ENCODE measurements at regions not wholly inside any gene's neighbourhood (a gene's known extent, or its start where the extent isn't known, plus 50 kb on each side); places are given as distances from the start of the nearest gene placed in this dataset.

DNA sequence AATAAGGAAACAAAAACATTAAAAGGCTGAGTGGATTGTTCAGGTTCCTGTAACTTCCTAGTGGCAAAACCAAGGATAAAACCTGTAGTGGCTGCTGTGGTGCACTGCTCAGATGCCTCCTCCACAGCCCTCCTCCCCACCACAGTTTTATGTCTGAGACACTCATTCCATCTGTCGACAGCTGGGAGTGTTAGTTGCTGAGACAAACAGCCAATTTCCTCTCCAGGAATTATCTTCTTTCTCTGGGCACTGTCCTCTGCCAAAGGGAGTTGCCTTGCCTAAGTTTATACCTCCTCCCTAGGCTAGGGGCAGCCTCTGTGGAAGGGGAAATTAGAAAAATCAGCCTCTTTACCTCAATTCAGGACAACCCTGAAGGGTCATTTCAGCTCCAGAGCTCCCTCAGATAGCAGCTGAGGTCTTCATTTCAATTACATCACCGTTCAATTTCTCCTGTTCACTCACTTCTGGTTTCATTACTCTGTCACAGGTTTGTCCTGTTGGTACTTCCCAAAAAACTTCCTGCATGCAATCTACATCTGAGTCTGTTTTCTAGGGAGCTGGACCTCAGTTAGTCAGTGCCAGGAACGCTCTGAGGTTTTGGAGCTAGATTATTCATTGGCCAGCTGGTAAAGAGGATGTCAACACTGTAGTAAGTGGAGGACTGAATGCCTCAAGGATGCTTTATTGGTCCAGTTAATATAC is 74.9 kb upstream of the ATP2B1 start:
- DNase-seq (ENCODE audit: low read depth): no peak
- H3K4me3 ChIP-seq (ENCODE audit: low read length): no peak overlapping the region
- TF ChIP-seq, protein P1, sequence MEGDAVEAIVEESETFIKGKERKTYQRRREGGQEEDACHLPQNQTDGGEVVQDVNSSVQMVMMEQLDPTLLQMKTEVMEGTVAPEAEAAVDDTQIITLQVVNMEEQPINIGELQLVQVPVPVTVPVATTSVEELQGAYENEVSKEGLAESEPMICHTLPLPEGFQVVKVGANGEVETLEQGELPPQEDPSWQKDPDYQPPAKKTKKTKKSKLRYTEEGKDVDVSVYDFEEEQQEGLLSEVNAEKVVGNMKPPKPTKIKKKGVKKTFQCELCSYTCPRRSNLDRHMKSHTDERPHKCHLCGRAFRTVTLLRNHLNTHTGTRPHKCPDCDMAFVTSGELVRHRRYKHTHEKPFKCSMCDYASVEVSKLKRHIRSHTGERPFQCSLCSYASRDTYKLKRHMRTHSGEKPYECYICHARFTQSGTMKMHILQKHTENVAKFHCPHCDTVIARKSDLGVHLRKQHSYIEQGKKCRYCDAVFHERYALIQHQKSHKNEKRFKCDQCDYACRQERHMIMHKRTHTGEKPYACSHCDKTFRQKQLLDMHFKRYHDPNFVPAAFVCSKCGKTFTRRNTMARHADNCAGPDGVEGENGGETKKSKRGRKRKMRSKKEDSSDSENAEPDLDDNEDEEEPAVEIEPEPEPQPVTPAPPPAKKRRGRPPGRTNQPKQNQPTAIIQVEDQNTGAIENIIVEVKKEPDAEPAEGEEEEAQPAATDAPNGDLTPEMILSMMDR (IDR thresholded peaks at IDR 0.05; ENCODE audit: insufficient read depth, low read depth, low read length, missing control alignments): no peak

DNA sequence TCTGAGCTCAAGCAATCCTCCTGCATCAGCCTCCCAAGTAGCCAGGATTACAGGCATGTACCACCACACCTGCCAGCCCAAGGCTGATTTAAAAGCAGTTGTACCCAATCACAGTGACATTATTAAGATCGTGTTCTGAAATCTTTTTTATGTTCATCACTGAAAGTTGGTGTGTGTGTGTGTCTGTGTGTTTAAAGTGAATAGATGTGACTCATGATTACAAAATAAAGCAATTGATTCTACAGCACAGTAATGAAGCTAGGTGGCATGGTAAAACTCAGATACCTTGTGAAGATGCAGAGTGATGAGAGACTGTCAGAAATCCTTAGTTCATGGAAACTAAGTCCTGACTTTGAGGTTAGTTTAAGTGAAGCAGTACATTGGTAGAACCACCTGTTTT is 74.2 kb upstream of the ATP2B1 start:
- peak; percentile 45 for DNase-seq (ENCODE audit: low read depth)
- TF ChIP-seq, protein P1 (IDR thresholded peaks at IDR 0.05; ENCODE audit: insufficient read depth, low read depth, low read length, missing control alignments): no peak
- H3K4me3 ChIP-seq (ENCODE audit: low read length): no peak overlapping the region

DNA sequence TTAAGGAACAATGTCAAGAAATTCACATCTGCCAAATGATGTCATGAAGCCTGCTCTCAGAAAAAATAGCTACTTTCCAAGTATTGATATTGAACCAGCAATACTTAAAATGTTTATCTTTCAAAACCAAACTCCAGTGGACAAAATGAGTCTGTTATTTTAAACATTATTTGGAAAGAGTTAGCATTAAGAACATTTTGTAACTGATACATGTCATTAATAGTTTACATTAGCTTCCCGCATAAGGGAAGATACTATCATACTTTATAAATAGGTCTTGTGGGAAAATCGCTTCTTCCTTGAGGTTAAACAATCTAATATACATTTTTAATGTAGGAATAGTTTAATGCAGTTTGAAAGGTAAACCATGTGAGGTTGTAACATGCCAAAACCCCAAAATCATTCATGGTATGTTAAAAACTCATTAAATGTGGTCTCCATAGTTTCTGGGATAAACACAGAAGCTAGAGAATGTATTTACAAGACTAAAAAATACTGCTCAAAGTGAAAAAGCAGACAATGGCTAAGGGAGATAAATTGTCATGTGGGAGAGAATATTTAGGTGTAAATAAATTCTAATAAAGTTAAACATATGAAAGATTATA is 73.4 kb upstream of the ATP2B1 start:
- DNase-seq (ENCODE audit: low read depth): no peak
- TF ChIP-seq, protein P1 (IDR thresholded peaks at IDR 0.05; ENCODE audit: insufficient read depth, low read depth, low read length, missing control alignments): no peak
- no peak overlapping the region for H3K4me3 ChIP-seq (ENCODE audit: low read length)

GRCh38 chr12:89781156-89781555 is 72.5 kb upstream of the ATP2B1 start:
- H3K4me3 ChIP-seq (ENCODE audit: low read length): no peak overlapping the region
- DNase-seq (ENCODE audit: low read depth): no peak
- TF ChIP-seq, protein P1 (IDR thresholded peaks at IDR 0.05; ENCODE audit: insufficient read depth, low read depth, low read length, missing control alignments): no peak

DNA sequence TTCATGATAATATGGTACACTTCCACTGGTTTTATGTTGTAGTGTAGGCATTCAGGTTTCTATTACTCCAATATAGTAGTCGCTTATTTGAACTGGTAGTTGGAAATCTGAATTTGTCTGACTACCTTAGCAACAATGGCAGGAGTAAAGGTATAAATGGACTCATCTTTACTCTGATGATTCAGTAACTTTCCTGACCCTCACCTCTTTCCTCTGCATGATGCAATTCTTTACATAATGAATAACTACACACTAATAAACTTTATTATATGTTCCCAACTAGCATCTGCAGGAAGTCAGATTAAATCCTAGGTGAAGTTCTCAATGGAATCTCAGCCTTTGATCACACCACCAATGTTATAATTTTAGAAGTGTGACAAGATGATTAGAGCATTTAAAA is 70.5 kb upstream of the ATP2B1 start:
- peak; percentile 66 for DNase-seq (ENCODE audit: low read depth)
- TF ChIP-seq, protein P1 (IDR thresholded peaks at IDR 0.05; ENCODE audit: insufficient read depth, low read depth, low read length, missing control alignments): no peak
- no peak overlapping the region for H3K4me3 ChIP-seq (ENCODE audit: low read length)

GRCh38 chr12:89777733-89778379 is 69.2 kb upstream of the ATP2B1 start:
- DNase-seq (ENCODE audit: low read depth): no peak
- TF ChIP-seq, protein P1 (IDR thresholded peaks at IDR 0.05; ENCODE audit: insufficient read depth, low read depth, low read length, missing control alignments): no peak
- H3K4me3 ChIP-seq (ENCODE audit: low read length): no peak overlapping the region
